Thyroid gland (tissue), 4 donors: ENCODE measurements at regions not wholly inside any gene's neighbourhood (a gene's known extent, or its start where the extent isn't known, plus 50 kb on each side); places are given as distances from the start of the nearest gene placed in this dataset.
"Not testable (repeated sequence)": the region's sequence is repeated elsewhere in the genome, so short reads cannot be mapped to it uniquely, and the experiment has no call there.

Source experiments
- CTCF ChIP-seq, 6 experiments: fragments of 200-600 bp in 3 of 6; fragments of 450-650 bp in 3 of 6; sonication (generic) in 3 of 6; IDR thresholded peaks; one replicate each; pipeline ENCODE4 v1.5.1; 2016 to 2019; ENCODE audit warnings: antibody characterized with exemption in 6 of 6, mild to moderate bottlenecking in 2 of 6, inconsistent platforms in 1 of 6, moderate library complexity in 1 of 6
- POLR2A ChIP-seq, 2 donors: fragments of 450-650 bp; IDR thresholded peaks; one replicate each; pipeline ENCODE4 v1.6.1; 2017; ENCODE audit warnings: antibody characterized with exemption in 2 of 2, mild to moderate bottlenecking in 2 of 2, moderate library complexity in 1 of 2

GRCh38 chr7:76937330-76937729, 94.8 kb downstream of the SPDYE17 start:
- not testable (repeated sequence) for TF ChIP-seq CTCF, POLR2A (IDR thresholded peaks at IDR 0.05)
